Activated CD8-positive, alpha-beta memory T cell treated with anti-CD3 and anti-CD28 coated beads for 24 hours (primary cell): ENCODE measurements at regions not wholly inside any gene's neighbourhood (a gene's known extent, or its start where the extent isn't known, plus 50 kb on each side); places are given as distances from the start of the nearest gene placed in this dataset.
"Not testable (repeated sequence)": the region's sequence is repeated elsewhere in the genome, so short reads cannot be mapped to it uniquely, and the experiment has no call there.

Experiments
- DNase-seq: peaks from one replicate; pipeline ENCODE4 v3.0.0-alpha.2; 2020

DNA sequence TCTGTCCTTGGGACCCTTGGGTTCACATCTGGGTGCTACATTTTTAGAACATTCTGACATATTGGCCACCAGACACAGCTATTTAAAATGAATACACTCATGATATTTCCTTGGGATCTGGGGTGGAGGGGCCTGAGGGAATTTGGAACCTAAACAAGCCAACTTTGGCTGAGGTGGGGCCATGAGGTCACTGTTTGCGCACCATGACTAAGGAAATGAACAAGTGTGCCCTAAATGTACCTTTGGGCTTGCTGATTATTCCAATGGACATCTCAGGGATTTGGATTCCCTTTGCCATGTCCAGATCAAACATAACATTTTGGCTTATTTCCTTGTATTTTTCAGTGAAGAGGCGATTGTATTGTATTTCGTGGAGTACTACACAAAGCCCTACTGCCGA lies 80.5 kb upstream of the SEC11C start:
- no peak for DNase-seq

DNA sequence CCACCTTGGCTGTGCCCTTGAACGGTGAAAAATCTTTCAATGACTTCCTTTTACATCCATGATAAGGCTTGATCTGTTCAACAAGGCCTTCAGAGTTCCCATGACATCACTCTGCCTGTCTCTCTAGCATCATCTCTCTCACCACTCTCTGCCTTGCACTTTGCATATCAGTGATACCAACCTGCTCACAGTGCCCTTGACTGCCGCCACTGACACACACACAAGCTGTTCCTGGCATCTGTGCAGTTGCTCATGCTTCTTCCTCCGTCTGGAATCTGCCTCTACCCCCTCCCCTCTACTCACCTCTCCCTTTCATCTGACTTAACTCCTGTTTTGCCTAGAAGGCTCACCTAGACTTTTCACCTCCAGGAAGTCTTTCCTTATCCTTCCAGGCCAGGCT lies 79.1 kb upstream of the SEC11C start:
- DNase-seq, result no peak

DNA sequence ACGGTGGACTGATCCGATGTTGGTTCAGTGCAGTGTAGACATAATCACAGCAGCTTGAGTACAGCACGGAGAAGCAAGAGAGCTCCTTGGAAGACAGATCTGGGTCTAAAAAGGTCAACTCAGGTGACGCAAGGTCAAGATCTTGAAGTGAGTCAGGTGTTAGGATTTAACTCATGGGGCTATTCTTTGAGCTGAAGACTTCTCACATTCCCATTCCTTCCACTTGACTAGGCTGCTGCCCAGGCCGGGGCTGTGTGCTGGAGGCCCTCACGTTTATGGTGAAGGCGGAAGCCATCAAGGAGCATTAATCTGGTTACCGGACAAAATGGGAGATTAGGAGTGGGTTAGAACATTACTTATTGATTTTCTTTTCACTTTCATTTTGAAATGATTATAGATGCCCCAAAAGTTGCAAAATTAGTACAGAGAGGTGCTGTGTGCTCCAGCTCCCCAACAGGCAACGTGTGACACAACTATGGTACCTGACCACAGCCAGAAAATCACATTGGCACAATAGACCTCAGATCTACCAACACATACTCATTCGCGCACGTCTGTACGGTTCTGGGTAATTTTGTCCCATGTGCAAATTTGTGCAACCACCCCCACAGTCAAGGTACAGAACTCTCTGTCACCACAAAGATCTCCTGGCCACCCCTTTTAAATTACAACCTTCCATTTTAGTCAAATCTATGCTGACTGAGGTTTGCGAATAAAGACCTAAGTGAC lies 77.6 kb upstream of the SEC11C start:
- no peak for DNase-seq

DNA sequence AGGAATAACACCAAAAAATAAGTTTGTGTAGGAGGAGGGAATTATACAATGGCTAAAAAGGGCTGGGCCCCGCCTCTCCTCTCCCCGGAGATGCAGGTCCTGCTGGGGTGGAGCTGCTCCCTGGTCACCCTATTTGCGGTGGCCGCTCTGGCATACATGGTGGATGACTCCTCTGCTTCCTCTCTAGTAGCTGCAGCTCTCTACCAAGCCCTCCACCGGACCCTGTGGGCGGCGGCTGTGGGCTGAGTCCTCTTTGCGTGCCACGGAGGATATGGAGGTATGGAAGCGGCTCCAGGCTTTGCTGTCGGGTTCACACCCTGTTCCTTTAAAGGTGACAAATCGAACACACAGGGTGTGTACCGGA lies 77.1 kb upstream of the SEC11C start:
- no peak for DNase-seq

DNA sequence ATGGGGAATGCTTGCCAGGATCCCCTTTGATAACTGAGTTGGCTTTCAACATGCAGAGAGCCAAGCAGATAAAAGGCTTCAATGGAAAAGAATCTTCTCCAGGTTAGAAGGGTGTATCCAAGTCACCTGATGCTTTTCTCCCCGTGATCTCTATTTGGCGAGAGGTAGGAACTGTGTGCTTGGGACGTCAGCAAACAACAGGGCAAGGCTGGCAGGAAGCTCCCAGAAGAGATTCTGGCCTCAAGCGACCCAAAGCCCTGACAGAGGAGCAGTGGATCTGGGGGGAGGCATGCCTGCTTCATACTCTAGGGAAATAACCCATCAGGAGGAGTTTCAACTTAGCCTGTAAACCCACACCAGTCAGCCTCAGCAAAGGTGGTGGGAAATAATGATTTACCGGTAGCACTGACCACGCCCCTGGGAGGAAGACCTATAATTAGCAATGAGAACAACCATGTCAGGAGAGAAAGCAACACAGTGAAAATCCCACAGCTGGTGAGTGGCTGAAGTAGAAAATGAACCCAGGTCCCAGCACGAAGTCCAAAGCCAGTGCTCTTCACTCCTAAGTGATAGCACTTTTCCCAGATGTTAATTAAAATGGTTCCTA lies 76.3 kb upstream of the SEC11C start:
- no peak for DNase-seq

DNA sequence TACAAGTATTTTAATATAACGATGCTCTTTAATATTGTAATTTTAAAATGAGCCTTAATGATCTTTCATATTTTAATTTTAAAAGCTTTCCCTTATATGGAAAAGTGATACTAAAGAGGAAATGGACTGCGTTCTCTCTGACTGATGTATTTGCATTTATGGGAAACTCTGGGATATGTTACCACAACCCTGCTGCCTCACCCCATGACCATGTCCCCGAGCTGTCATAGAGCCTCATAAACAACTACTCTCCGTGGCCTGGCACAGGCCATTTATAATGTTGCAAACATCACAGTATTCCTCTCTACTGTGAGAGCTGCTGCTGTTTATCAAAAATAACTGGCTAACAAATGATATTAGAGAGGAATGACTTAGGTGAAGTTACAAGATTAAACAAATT lies 75.8 kb upstream of the SEC11C start:
- DNase-seq, result no peak

DNA sequence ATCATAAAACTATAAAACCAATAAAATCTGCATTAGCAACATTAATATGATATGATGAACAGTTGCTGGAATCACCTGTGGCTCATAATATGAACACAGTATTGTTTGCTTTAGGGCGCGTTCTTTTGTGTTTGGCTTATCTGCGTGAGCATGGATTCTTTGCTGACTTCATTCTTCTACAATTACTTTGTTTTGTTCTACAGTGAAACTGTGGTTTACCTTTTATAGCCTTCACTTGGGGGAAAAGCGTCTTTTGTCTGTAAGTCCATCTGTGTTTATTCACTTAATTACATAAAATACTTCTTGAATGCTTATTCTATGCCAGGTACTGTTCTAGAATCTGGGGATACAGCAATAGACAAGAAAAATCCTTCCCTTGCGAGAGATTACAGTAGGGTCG lies 74.0 kb upstream of the SEC11C start:
- DNase-seq, result no peak

DNA sequence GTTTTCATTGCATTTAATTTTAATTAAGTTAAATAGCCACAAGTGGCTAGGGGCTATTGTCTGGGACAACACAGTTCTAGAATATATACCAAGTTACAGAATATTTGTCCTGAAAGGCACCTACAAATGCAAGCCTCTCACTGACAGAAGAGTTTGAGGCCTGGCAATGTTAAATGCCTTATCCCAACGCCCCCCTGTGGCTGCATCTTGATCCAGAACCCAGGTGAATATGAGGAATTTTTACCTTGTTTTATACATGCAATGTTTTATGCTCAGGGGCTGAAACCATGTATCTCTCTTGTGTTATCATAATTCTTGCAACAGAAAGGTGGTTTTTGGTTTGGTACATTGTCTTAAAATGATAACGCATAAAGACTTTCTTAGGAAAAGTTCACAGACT lies 71.8 kb upstream of the SEC11C start:
- no peak for DNase-seq

DNA sequence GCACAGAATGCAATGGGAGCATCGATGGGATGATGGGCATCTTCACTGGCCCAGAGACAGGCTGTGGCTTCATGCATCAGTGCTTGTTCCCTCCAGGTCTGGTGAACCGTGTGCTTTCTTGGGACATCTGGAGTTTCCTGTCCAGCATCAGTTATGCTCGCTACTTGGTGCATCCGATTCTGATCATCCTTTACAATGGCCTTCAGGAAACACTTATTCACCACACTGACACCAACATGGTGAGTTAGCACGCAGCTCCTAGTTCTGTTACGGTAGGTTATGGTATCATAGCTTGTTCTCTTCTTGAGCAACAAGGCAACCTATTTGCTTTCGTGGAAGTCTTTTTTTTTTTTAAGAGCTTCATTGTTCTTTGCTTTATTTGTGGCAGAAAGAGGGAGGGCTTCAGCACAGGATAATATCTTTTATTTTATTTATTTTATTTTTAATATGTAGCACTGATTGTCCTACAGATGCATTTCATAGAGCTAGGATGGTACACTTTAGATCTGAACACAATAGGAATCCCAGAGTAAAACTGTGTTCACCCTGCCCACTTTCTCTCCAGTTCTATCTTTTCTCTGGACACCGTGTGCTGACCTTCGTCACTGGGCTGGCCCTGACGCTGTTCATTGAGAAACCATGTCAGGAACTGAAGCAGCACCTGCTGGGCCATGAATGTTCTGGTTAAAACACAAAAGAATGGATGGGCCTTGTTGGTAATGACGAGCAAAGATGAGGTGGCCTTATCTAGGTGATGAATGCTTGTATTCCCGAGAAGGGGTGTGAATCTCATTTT lies 71.2 kb upstream of the SEC11C start:
- no peak for DNase-seq

DNA sequence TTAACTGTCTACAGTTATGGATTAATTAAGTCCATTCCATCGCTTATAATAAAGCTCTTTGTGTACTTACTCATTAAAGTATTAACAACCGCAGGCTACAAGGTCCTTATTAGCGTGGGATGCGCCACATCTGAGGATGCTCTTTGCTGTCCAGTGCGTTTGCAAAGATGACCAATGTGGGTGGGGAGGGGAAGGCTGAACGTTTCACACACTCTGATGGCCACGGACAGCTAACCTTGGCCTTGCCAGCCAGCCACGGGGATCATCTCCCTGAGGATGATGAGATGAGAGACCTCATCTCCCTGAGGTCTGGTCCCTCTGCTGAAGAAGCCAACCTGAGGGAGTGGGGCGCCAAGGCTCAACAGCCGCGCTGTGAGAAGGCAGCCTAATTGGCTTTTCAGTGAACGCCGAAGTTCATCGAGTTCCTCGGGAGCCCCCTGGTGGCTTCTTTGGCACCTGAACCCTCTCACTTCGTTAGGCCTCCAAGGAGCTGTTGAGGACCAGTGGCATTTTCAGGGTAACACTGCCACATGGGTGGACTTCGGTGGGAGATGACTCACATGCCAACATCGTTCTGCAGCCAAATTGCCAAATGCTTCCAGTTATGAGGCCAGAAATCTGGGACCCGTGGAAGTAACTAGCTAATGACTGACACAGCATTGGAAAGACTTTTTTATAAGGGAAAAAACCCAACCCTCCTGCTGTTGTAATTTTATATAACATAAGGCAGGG lies 69.3 kb upstream of the SEC11C start:
- peak; percentile 91 for DNase-seq

DNA sequence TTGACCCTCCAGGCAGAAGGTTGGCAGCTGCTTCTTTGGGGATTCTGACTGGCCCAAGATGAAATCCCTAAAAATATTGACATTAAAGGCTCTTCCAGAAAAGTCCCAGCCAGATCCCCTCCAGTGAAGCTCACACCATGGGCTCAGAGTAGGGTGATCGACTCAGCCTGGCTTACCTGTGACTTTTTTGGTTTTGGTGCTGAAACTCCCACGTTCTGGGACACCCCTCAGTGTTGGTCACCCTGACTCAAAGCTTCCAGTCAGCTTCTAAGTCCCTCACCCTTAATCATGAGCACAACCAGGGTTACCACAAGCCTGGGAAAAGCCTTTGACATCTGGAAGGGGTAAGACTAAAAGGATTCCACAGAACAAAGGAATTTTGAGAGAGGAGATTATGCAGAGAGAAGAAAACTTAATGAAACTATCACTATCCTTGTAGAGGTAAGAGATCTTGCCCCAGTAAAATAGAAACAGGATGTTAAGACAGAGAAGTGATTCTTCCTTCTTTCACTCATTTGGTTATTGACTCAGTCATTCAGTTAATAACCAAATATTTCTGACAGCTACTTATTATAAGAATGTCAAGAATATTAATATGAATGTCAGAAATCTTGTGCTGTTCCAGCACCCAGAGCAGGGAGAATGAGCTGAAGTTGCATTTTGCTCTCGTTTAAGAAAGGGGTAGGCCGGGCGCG lies 66.8 kb upstream of the SEC11C start:
- DNase-seq, result no peak

DNA sequence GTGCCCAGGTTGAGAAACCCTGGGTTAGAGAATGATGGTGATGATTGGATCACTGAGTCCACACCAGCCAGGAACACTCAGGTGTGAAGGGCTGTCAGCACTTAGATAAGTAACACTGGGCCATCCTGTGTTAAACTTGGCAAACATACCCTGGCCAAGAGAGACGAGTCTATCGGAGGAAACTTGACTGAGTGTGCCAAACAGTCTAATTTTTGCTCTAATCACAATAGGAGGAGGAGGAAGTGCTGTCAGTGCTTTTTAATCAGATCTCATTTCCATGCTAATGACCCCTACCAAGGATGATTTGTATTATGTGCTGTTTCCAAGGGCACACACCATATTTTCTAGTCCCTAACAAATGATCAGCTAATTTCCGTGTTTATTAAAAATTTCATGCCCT lies 63.8 kb upstream of the SEC11C start:
- no peak for DNase-seq

DNA sequence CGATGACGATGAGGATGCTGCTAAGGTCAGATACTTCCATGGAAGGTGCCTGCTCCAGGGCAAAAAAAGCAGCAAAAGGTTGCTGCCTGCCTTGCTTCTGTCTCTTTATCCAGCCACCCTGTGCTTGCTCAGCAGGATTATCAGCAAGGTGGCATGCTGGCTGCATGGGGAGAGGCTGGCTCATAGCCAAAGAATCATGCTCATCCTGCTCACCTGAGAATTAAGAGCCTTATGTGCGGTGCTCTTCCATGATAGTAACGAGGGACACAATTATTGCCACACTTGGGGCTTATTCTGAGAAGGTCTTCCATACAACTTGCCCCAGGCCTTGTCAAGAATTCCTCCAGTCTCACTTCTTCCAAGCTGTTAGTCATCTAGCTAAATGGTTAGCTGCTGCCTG lies 60.4 kb upstream of the SEC11C start:
- DNase-seq, result no peak

DNA sequence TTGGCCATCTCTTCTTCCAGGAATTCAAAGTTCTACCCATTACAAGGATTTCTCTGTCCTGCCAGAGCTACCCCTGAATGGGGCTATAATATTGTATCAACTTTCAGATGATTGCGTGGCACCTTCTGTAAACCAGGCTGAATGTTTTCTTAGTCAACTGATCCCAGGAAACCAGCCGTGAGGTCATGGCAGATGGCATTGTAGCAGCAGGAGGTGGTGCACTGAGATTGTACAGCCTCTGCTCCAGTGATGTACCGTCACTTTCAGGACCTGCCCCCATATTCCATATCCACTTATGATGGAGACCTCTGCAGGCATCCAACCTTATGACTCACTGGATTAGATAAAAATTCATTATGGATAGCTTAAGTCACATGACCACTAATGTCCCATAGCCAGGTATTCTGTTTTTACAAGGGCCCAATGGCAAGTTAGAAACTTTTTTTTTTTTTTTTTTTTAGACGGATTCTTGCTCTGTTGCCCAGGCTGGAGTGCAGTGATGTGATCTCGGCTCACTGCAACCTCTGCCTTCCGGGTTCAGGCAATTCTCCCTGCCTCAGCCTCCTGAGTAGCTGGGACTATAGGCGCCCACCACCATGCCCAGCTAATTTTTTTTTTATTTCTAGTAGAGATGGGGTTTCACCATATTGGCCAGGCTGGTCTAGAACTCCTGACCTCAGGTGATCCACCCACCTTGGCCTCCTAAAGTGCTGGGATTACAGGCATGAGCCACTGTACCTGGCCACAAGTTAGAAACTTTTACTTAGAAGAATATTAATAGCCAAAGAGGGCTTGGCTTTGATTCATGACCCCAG lies 59.8 kb upstream of the SEC11C start:
- not testable (repeated sequence) for DNase-seq

DNA sequence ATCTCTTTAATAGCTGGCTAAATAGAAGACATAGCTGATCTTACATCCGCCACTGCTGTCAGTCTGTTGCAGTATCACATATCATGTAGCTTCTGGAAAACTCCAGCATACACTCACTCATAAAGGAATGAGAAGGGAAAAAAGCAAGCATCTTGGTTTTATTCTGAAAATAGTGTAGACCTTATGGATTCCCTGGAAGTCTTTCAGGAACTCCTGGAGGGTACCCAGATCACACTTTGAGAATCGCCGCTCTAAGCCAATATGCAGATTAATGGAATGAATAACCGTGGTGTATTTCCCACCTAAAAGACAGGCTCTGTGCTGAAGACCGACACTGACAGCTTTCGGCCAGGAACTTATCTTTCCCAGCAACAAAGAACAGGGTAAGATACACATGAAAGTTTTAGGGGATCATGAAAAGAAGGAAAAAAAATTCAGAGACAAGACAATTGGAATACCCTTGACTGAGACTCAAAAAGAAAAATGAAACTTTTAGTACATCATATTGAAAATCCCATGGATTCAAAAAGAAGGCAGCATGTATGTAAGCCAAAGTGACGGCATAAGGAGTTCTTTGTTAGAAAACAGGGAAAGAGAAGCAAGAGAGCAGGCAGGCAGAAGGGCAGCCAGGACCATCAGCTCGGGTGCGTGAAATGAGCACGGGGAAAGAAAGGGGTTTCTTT lies 56.4 kb upstream of the SEC11C start:
- no peak for DNase-seq

DNA sequence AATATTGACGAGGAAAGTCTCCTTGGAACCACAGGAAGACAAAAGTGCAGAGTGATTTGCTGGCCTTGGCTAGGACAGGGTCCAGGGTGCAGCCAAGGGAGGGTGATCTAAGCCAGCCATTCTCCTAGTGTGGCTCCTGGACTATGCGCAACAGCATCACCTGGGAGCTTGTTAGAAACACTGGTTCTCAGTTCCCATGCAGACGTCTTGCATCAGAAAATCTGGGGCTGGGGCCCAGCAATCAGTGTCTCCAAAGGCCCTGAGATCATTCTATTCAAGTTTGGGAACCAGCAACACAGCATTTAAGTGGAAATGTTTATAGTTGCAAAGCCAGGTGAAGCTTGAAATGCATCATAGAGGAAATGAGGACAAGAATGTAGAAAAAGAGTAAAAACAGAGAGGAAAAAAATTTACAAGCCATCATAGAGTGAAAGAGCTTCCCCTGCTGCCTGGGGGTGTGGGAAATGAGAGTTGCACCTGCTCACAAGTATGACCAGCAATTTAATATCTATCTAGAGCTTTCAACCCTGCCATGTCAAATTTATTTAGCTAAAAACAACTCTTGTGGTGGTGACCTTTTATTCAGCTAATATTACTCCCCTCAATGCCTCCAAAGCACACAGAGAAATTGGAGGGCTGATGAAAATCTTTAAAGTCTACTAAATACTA lies 54.4 kb upstream of the SEC11C start:
- no peak for DNase-seq

DNA sequence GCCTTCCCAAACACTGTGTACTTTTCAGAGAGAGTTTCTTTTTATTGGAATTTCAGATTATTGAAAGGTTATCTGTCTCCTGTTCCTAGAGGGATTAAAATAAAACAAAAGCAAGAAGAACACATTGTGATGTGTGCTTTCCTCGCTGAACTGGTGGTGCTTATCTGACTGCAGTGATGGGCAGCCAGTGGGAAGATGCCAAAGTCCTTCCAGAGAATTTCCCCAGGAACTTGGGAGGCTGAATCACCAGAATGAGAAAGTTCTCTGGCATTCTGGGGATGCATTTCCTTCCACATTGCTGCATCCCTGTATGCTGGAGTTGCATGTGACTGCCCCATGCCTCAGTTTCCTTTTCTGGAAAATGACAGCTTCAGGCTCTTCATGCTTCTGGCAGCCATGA lies 53.9 kb upstream of the SEC11C start:
- no peak for DNase-seq

DNA sequence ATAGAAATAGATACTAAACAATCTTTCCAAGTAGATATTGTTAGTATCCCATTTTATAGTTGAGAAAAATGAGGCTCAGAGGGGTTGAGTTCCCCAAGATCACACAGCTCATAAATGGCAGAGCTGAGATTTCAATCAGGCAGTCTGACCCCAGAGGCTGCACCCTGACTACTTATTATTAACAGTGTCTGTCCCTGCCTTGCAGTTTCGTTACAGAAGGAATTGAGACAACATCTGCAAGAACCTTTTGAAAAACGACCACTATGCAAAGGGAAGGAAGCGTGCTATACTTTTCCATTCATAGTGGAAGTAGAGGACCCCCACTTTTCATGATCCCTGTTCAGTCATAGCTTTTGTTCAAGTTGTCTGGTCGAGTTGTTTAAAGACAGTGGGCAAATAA lies 53.2 kb upstream of the SEC11C start:
- DNase-seq, result no peak

DNA sequence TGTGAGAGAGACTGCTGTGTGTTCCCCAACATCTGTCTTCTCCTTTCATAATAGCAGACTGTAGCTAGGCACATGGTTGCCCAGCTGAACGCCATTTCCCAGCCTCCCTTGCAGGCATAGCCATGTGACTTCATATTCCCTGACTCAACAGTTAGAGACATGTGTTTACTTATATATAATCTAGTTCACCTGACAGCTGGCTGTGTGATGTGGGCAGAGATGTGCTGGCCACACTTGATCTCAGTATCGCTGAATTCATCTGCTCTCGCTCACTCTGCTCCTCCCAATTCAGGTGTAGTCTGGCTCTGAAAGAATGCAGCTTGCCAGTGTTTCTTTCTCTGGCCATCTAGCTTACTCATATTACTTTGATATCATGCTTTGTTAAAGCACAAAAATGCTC lies 52.3 kb upstream of the SEC11C start:
- DNase-seq, result no peak
